ENCODE measurements at regions not wholly inside any gene's neighbourhood (a gene's known extent, or its start where the extent isn't known, plus 50 kb on each side); places are given as distances from the start of the nearest gene placed in this dataset.

DNA sequence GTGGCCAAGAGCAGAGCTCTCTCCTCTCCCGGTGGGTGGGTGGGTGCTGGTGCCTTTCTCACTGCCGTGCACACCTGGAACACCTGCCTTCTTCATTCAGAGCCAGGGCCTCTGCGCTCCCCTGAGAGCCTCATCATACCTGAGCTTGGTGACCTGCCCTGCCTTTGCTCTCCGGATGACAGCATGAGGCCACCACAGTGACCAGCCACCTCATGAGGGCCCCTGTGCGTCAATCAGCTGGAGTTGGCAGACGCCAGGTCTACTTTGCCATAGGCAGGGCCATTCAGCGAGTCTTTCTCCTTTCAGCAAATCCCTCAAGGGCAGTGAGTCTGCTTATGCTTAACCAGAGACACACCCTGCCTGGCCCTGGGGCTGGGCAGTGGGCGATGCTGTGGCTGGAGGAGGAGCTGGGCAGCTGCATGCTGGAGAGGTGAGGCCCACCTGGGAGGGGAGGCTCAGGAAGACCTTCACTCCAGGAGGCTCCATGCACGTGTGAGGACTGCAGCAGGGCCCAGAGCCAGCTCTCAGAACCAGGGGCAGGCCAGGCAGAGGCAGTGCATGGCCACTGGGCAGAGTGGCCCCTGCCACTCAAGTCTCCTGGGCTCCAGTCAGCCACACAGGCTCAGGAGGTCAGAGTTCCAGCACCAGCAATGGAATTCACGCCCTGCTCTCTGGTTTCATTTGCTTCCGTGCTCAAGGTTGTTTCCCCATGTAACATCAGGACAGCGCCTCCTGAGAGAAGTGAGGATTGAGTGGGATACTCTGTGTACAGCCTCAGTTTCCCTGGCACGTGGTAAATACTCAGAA is 417.5 kb upstream of the MYT1L start:
- H3K18ac ChIP-seq (ENCODE audit: low read depth, low read length), result no peak overlapping the region
- H4K8ac ChIP-seq (ENCODE audit: low read depth in 2 of 2, low read length in 2 of 2), result no peak overlapping the region
- H3K14ac ChIP-seq (replicated peaks; ENCODE audit: low read depth, low read length), result no peak overlapping the region
- H3K27ac ChIP-seq (ENCODE audit: insufficient read depth, low read length), result no peak overlapping the region
- no peak for TF ChIP-seq MAFK (IDR thresholded peaks at IDR 0.05; ENCODE audit: low read depth, low read length)
- TF ChIP-seq CHD1 (IDR thresholded peaks at IDR 0.05; ENCODE audit: low read depth, low read length), result no peak
- TF ChIP-seq, protein P1, sequence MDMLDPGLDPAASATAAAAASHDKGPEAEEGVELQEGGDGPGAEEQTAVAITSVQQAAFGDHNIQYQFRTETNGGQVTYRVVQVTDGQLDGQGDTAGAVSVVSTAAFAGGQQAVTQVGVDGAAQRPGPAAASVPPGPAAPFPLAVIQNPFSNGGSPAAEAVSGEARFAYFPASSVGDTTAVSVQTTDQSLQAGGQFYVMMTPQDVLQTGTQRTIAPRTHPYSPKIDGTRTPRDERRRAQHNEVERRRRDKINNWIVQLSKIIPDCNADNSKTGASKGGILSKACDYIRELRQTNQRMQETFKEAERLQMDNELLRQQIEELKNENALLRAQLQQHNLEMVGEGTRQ (IDR thresholded peaks at IDR 0.05; ENCODE audit: low read depth, low read length), result no peak
- TF ChIP-seq NFE2L2 (IDR thresholded peaks at IDR 0.05; ENCODE audit: low read depth, low read length), result no peak
- TF ChIP-seq, protein P2, sequence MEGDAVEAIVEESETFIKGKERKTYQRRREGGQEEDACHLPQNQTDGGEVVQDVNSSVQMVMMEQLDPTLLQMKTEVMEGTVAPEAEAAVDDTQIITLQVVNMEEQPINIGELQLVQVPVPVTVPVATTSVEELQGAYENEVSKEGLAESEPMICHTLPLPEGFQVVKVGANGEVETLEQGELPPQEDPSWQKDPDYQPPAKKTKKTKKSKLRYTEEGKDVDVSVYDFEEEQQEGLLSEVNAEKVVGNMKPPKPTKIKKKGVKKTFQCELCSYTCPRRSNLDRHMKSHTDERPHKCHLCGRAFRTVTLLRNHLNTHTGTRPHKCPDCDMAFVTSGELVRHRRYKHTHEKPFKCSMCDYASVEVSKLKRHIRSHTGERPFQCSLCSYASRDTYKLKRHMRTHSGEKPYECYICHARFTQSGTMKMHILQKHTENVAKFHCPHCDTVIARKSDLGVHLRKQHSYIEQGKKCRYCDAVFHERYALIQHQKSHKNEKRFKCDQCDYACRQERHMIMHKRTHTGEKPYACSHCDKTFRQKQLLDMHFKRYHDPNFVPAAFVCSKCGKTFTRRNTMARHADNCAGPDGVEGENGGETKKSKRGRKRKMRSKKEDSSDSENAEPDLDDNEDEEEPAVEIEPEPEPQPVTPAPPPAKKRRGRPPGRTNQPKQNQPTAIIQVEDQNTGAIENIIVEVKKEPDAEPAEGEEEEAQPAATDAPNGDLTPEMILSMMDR (conservative IDR thresholded peaks at IDR 0.05; ENCODE audit: low read depth, low read length), result no peak
- no peak for TF ChIP-seq MAZ (IDR thresholded peaks at IDR 0.05; ENCODE audit: borderline replicate concordance, low read depth, low read length)
- TF ChIP-seq POLR2A (IDR thresholded peaks at IDR 0.05; ENCODE audit: low read depth, low read length), result no peak
- no peak for TF ChIP-seq RFX5 (IDR thresholded peaks at IDR 0.05; ENCODE audit: low read depth, low read length)
- TF ChIP-seq SMC3 (IDR thresholded peaks at IDR 0.05; ENCODE audit: low read depth, low read length), result no peak
- TF ChIP-seq CEBPB (IDR thresholded peaks at IDR 0.05; ENCODE audit: low read depth, low read length), result no peak
- no peak for TF ChIP-seq BHLHE40 (IDR thresholded peaks at IDR 0.05; ENCODE audit: low read depth, low read length)
- no peak for TF ChIP-seq FOS (IDR thresholded peaks at IDR 0.05; ENCODE audit: low read depth, low read length)
- TF ChIP-seq, protein P3, sequence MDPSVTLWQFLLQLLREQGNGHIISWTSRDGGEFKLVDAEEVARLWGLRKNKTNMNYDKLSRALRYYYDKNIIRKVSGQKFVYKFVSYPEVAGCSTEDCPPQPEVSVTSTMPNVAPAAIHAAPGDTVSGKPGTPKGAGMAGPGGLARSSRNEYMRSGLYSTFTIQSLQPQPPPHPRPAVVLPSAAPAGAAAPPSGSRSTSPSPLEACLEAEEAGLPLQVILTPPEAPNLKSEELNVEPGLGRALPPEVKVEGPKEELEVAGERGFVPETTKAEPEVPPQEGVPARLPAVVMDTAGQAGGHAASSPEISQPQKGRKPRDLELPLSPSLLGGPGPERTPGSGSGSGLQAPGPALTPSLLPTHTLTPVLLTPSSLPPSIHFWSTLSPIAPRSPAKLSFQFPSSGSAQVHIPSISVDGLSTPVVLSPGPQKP (IDR thresholded peaks at IDR 0.05; ENCODE audit: borderline replicate concordance, low read depth, low read length), result no peak
- TF ChIP-seq RAD21 (IDR thresholded peaks at IDR 0.05; ENCODE audit: low read length), result no peak
- no peak for TF ChIP-seq MXI1 (IDR thresholded peaks at IDR 0.05; ENCODE audit: borderline replicate concordance, low read depth, low read length)
- no peak for TF ChIP-seq RCOR1 (IDR thresholded peaks at IDR 0.05; ENCODE audit: insufficient replicate concordance, low read length)
- no peak overlapping the region for H3K4me2 ChIP-seq (ENCODE audit: low read depth, low read length)
- H2BK15ac ChIP-seq (ENCODE audit: low read depth, low read length), result no peak overlapping the region
- H2BK120ac ChIP-seq (ENCODE audit: low read depth, low read length), result no peak overlapping the region
- H3K27me3 ChIP-seq (ENCODE audit: control insufficient read depth, insufficient read depth, low read length), result no peaks in the 10 kb centered on the region
- H3K9me1 ChIP-seq (ENCODE audit: insufficient read depth, low read length), result no peaks in the 10 kb centered on the region
- H3K23ac ChIP-seq (ENCODE audit: low read depth, low read length), result no peak overlapping the region
- ChIA-PET POLR2A (ENCODE audit: unreplicated experiment) (no interaction called here), CTCF (no interaction called here)
- ATAC-seq (ENCODE audit: low read depth) (no peak), DNase-seq (no peak)
- H3K56ac ChIP-seq (ENCODE audit: extremely low read depth, insufficient read depth, low read length), result no peak overlapping the region
- no TSS peak for BruUV-seq (replicated peaks)
- no peak overlapping the region for H2BK20ac ChIP-seq (ENCODE audit: low read depth, low read length)
- in situ Hi-C loops (cut with MboI; ENCODE audit: low sequenced_read_pairs) (no loop called here), dilution Hi-C loops (cut with HindIII; ENCODE audit: low sequenced_read_pairs, unreplicated experiment) (no loop called here), intact Hi-C loops (cut with micrococcal nuclease) (no loop called here)
- 61% methylated on average over 3 of the region's 13 CpGs; no CpG with 5 or more reads in 1 of the 2 experiments for WGBS, 2 experiments (ENCODE audit: extremely low coverage in 2 of 2, insufficient read length in 1 of 2)
- no peak overlapping the region for H2AK5ac ChIP-seq (ENCODE audit: low read depth, low read length)
- no peak overlapping the region for H2BK5ac ChIP-seq (ENCODE audit: low read depth, low read length, poor library complexity, severe bottlenecking)
- H4K91ac ChIP-seq (ENCODE audit: insufficient read depth, low read depth, low read length), result no peak overlapping the region
- H4K20me1 ChIP-seq (ENCODE audit: insufficient read depth, low read length), result no peaks in the 10 kb centered on the region
- no peak overlapping the region for H3K4ac ChIP-seq (ENCODE audit: low read depth, low read length)
- H3K9me3 ChIP-seq (ENCODE audit: control insufficient read depth, insufficient read depth, low read length), result peaks cover 44% of the 10 kb centered on the region
- H4K5ac ChIP-seq (ENCODE audit: low read depth, low read length), result no peak overlapping the region
- no peak overlapping the region for H2AFZ ChIP-seq (replicated peaks; ENCODE audit: low read length, poor library complexity)
- no peak overlapping the region for H3K4me3 ChIP-seq (ENCODE audit: insufficient read depth, low read depth, low read length)
- H2AK9ac ChIP-seq (replicated peaks; ENCODE audit: low read depth, low read length, poor library complexity), result no peak overlapping the region
- no peaks in the 10 kb centered on the region for H3K4me1 ChIP-seq (ENCODE audit: control insufficient read depth, insufficient read depth, low read length)
- H3K9ac ChIP-seq (ENCODE audit: low read depth, low read length), result no peak overlapping the region
- no peaks in the 10 kb centered on the region for H3K36me3 ChIP-seq (ENCODE audit: control insufficient read depth, insufficient read depth, low read length)
- H3K79me1 ChIP-seq (ENCODE audit: low read depth in 1 of 2, low read length in 2 of 2), result no peaks in the 10 kb centered on the region
